WTC11 (cell line): ENCODE measurements at regions not wholly inside any gene's neighbourhood (a gene's known extent, or its start where the extent isn't known, plus 50 kb on each side); places are given as distances from the start of the nearest gene placed in this dataset.

ENCODE experiments used
- AFF4 ChIP-seq: sonication (generic); formaldehyde crosslinking; IDR thresholded peaks from 2 replicates; pipeline ENCODE4 v1.8.1; 2023; ENCODE audit warnings: mild to moderate bottlenecking, missing genetic modification reagents, borderline replicate concordance
- CTCF ChIP-seq: fragments of 200-600 bp; IDR thresholded peaks from 2 replicates; pipeline ENCODE4 v1.8.0; 2022; ENCODE audit warnings: antibody characterized with exemption
- MAX ChIP-seq: sonication (generic); formaldehyde crosslinking; IDR thresholded peaks from 2 replicates; pipeline ENCODE4 v1.8.0; 2022; ENCODE audit warnings: mild to moderate bottlenecking, missing genetic modification reagents
- SMAD3 ChIP-seq: sonication (generic); formaldehyde crosslinking; IDR thresholded peaks from 2 replicates; pipeline ENCODE4 v1.8.0; 2022; ENCODE audit warnings: missing genetic modification reagents, mild to moderate bottlenecking, borderline replicate concordance
- USF2 ChIP-seq: sonication (generic); formaldehyde crosslinking; IDR thresholded peaks from 2 replicates; pipeline ENCODE4 v1.8.1; 2023; ENCODE audit warnings: mild to moderate bottlenecking, missing genetic modification reagents, moderate library complexity
- ZNF121 ChIP-seq: sonication (generic); formaldehyde crosslinking; IDR thresholded peaks from 2 replicates; pipeline ENCODE4 v1.8.0; 2023; ENCODE audit warnings: missing genetic modification reagents
- ZNF281 ChIP-seq: sonication (generic); formaldehyde crosslinking; IDR thresholded peaks from 2 replicates; pipeline ENCODE4 v1.8.0; 2023; ENCODE audit warnings: mild to moderate bottlenecking, missing genetic modification reagents

- TF ChIP-seq ZNF121 (CRISPR knock-in tag), result no peak
- no peak for TF ChIP-seq USF2 (CRISPR knock-in tag)
- TF ChIP-seq MAX, result no peak
- no peak for TF ChIP-seq CTCF
- TF ChIP-seq AFF4 (CRISPR knock-in tag), result no peak
- TF ChIP-seq SMAD3 (CRISPR knock-in tag), result no peak
- no peak for TF ChIP-seq ZNF281 (CRISPR knock-in tag)
Observed at GRCh38 chr18:10226971-10227370, 227.5 kb upstream of the APCDD1 start.
